A549 (cell line): ENCODE measurements at regions not wholly inside any gene's neighbourhood (a gene's known extent, or its start where the extent isn't known, plus 50 kb on each side); places are given as distances from the start of the nearest gene placed in this dataset.

Source experiments
- ATAC-seq, 2 experiments: fragments of 200-7000 bp in 1 of 2; fragments of >200 bp in 1 of 2; cut with Nextera tagmentation in 1 of 2; cut with Tn5 transposase in 1 of 2; 3 replicates each; pipeline versions ENCODE4 v1.8.0 to v1.9.1; 2018 to 2020; ENCODE audit warnings: mild to moderate bottlenecking in 1 of 2, moderate library complexity in 1 of 2
- CTCF ChIA-PET: fragments of 300-600 bp; sonication (Branson Sonifier 250); formaldehyde crosslinking; extraction: SDS; loops from one replicate; lab custom pipeline; 2021; ENCODE audit warnings: antibody characterized with exemption, inconsistent platforms; lab: Yijun Ruan, JAX
- POLR2A ChIA-PET: fragments of 350-600 bp; formaldehyde crosslinking; extraction: SDS; loops from one replicate; lab custom pipeline; 2021; ENCODE audit warnings: antibody characterized with exemption, inconsistent platforms; lab: Yijun Ruan, JAX
- DNase-seq, 2 experiments: peaks; one replicate each; pipeline versions ENCODE4 v3.0.0 to v3.0.0-alpha.2; 2011 to 2016; ENCODE audit warnings: low read depth in 1 of 2, low spot score in 1 of 2
- FAIRE-seq: peaks from 2 replicates; lab custom pipeline; 2011; peaks lifted over from hg19 to GRCh38; lab: Jason Lieb, UNC
- H3K27ac ChIP-seq, 2 experiments: fragments of >200 bp; sonication (Bioruptor Twin); formaldehyde crosslinking; 3 replicates each; pipeline ENCODE4 v1.5.1; 2016 to 2017
- H3K4me1 ChIP-seq: fragments of >200 bp; sonication (Bioruptor Twin); formaldehyde crosslinking; 3 replicates; pipeline ENCODE4 v1.6.1; 2016
- H3K4me2 ChIP-seq: fragments of >200 bp; sonication (Bioruptor Twin); formaldehyde crosslinking; 3 replicates; pipeline ENCODE4 v1.6.1; 2016
- H3K4me3 ChIP-seq: fragments of >200 bp; sonication (Bioruptor Twin); formaldehyde crosslinking; 3 replicates; pipeline ENCODE4 v1.5.1; 2016
- H3K9me3 ChIP-seq: fragments of >200 bp; sonication (Bioruptor Twin); formaldehyde crosslinking; 3 replicates; pipeline ENCODE4 v1.6.1; 2016
- BHLHE40 ChIP-seq: IDR thresholded peaks from 2 replicates; pipeline ENCODE4 v1.6.1; 2012; ENCODE audit warnings: low read depth, low read length, inconsistent platforms
- CBX2 ChIP-seq: fragments of 200-600 bp; sonication (generic); IDR thresholded peaks from 2 replicates; pipeline ENCODE4 v1.6.1; 2016; ENCODE audit warnings: low read depth, mild to moderate bottlenecking, borderline replicate concordance
- CEBPB ChIP-seq, 2 experiments: fragments of >200 bp in 1 of 2; sonication (Bioruptor Twin) in 1 of 2; formaldehyde crosslinking in 1 of 2; IDR thresholded peaks; 2 replicates each; pipeline ENCODE4 v1.6.1; 2012 to 2016
- FOSB ChIP-seq: fragments of 250-450 bp; sonication (Bioruptor Pico); IDR thresholded peaks from 2 replicates; pipeline ENCODE4 v1.5.0; 2020; ENCODE audit warnings: mild to moderate bottlenecking, moderate library complexity
- GATA3 ChIP-seq: IDR thresholded peaks from 2 replicates; pipeline ENCODE4 v1.6.1; 2012; ENCODE audit warnings: borderline replicate concordance
- HOXA7 ChIP-seq: fragments of 250-450 bp; sonication (Bioruptor Pico); IDR thresholded peaks from 2 replicates; pipeline ENCODE4 v1.5.0; 2020; ENCODE audit warnings: mild to moderate bottlenecking, moderate library complexity
- KDM1A ChIP-seq: fragments of 200-600 bp; sonication (generic); IDR thresholded peaks from 2 replicates; pipeline ENCODE4 v1.6.1; 2016; ENCODE audit warnings: low read depth, mild to moderate bottlenecking
- MAFK ChIP-seq: fragments of 450-650 bp; IDR thresholded peaks from 2 replicates; pipeline ENCODE4 v1.6.1; 2014; ENCODE audit not compliant: partially characterized antibody
- POLR2A ChIP-seq: IDR thresholded peaks from 2 replicates; pipeline ENCODE4 v1.6.1; 2012; ENCODE audit warnings: mild to moderate bottlenecking, low read length
- RARB ChIP-seq: fragments of 250-450 bp; sonication (Bioruptor Pico); IDR thresholded peaks from 2 replicates; pipeline ENCODE4 v1.8.0; 2021; ENCODE audit warnings: mild to moderate bottlenecking, moderate library complexity
- SREBF2 ChIP-seq: fragments of 450-650 bp; IDR thresholded peaks from 2 replicates; pipeline ENCODE4 v1.6.1; 2014; ENCODE audit warnings: mild to moderate bottlenecking, moderate library complexity
- ZFP36 ChIP-seq: fragments of 450-650 bp; IDR thresholded peaks from 2 replicates; pipeline ENCODE4 v1.6.1; 2014; ENCODE audit warnings: borderline replicate concordance; ENCODE audit not compliant: partially characterized antibody
- ZNF302 ChIP-seq: fragments of 250-450 bp; sonication (Bioruptor Pico); IDR thresholded peaks from 2 replicates; pipeline ENCODE4 v1.9.0; 2021; ENCODE audit warnings: inconsistent platforms, mild to moderate bottlenecking, moderate library complexity
- ZSCAN20 ChIP-seq: fragments of 250-450 bp; sonication (Bioruptor Pico); IDR thresholded peaks from 2 replicates; pipeline ENCODE4 v1.8.0; 2022; ENCODE audit warnings: mild to moderate bottlenecking, moderate library complexity
- WGBS: methylation state at CpG from one replicate; pipeline ENCODE4 v1.1.6; 2017; ENCODE audit errors: missing lambda C conversion rate; 5-methylcytosine and 5-hydroxymethylcytosine counted together
- TF ChIP-seq, protein P1 (sequence below): fragments of >200 bp; sonication (Bioruptor Twin); formaldehyde crosslinking; IDR thresholded peaks from 3 replicates; pipeline ENCODE4 v1.6.1; 2016
- TF ChIP-seq, protein P2 (sequence below): fragments of 250-450 bp; sonication (Bioruptor Pico); IDR thresholded peaks from 2 replicates; pipeline ENCODE4 v1.5.0; 2021; ENCODE audit warnings: mild to moderate bottlenecking, moderate library complexity, borderline replicate concordance
- TF ChIP-seq, protein P3 (sequence below): fragments of >200 bp; sonication (Bioruptor Twin); formaldehyde crosslinking; IDR thresholded peaks from 3 replicates; pipeline ENCODE4 v1.5.1; 2016
- TF ChIP-seq, protein P4 (sequence below): IDR thresholded peaks from 2 replicates; pipeline ENCODE4 v1.6.1; 2012
- TF ChIP-seq, protein P5 (sequence below): fragments of >200 bp; sonication (Bioruptor Twin); formaldehyde crosslinking; IDR thresholded peaks from 2 replicates; pipeline ENCODE4 v1.6.1; 2016

DNA sequence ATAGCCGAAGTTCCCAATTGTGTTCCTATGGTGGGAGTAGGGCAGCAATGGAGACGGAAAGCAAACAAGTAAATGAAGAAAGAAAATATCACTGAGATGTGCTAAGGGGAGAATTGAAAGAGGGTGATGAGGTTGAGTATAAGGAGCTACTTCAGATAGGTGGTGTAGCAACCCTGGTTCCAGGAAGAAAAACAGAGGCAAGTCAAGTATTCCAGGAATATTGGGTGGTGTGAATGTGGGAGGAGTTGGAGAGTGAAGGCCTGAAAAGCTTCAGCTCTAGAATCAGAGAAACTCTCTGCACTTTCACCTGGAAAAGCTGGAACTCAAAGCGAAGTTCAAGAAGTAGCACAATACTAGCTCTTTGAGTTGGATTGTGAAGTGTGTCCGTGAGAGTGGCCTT lies 342.1 kb downstream of the TLE4 start:
- Histone ChIP-seq H3K27ac (no peak overlapping the region), H3K9me3 (no peaks in the 10 kb centered on the region), H3K4me1 (no peaks in the 10 kb centered on the region)
- ChIA-PET CTCF (interaction anchor here (0.8 to 1.5 kb wide), 2 partner anchors 10 to 13 kb away, joined by 3 read pairs; no protein-coding TSS in a partner anchor), POLR2A (no interaction called here)
- FAIRE-seq (no peak), ATAC-seq (no peak), DNase-seq (no peak)
- WGBS: 47% methylated on average over 4 of the region's 4 CpGs
- no peak for TF ChIP-seq HOXA7 (CRISPR knock-in tag)
- no peak for TF ChIP-seq RARB (CRISPR knock-in tag)
- TF ChIP-seq ZFP36: no peak
- TF ChIP-seq, protein P1, sequence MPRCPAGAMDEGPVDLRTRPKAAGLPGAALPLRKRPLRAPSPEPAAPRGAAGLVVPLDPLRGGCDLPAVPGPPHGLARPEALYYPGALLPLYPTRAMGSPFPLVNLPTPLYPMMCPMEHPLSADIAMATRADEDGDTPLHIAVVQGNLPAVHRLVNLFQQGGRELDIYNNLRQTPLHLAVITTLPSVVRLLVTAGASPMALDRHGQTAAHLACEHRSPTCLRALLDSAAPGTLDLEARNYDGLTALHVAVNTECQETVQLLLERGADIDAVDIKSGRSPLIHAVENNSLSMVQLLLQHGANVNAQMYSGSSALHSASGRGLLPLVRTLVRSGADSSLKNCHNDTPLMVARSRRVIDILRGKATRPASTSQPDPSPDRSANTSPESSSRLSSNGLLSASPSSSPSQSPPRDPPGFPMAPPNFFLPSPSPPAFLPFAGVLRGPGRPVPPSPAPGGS: no peak
- TF ChIP-seq, protein P2, sequence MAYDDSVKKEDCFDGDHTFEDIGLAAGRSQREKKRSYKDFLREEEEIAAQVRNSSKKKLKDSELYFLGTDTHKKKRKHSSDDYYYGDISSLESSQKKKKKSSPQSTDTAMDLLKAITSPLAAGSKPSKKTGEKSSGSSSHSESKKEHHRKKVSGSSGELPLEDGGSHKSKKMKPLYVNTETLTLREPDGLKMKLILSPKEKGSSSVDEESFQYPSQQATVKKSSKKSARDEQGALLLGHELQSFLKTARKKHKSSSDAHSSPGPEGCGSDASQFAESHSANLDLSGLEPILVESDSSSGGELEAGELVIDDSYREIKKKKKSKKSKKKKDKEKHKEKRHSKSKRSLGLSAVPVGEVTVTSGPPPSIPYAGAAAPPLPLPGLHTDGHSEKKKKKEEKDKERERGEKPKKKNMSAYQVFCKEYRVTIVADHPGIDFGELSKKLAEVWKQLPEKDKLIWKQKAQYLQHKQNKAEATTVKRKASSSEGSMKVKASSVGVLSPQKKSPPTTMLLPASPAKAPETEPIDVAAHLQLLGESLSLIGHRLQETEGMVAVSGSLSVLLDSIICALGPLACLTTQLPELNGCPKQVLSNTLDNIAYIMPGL (CRISPR knock-in tag): no peak
- TF ChIP-seq ZSCAN20 (CRISPR knock-in tag): no peak
- no peak for TF ChIP-seq KDM1A
- no peak for TF ChIP-seq FOSB (CRISPR knock-in tag)
- TF ChIP-seq SREBF2: no peak
- no peak for TF ChIP-seq BHLHE40
- TF ChIP-seq MAFK: no peak
- TF ChIP-seq CBX2: no peak
- TF ChIP-seq POLR2A: no peak
- TF ChIP-seq CEBPB (IDR thresholded peaks at IDR 0.05): no peak
- TF ChIP-seq, protein P3, sequence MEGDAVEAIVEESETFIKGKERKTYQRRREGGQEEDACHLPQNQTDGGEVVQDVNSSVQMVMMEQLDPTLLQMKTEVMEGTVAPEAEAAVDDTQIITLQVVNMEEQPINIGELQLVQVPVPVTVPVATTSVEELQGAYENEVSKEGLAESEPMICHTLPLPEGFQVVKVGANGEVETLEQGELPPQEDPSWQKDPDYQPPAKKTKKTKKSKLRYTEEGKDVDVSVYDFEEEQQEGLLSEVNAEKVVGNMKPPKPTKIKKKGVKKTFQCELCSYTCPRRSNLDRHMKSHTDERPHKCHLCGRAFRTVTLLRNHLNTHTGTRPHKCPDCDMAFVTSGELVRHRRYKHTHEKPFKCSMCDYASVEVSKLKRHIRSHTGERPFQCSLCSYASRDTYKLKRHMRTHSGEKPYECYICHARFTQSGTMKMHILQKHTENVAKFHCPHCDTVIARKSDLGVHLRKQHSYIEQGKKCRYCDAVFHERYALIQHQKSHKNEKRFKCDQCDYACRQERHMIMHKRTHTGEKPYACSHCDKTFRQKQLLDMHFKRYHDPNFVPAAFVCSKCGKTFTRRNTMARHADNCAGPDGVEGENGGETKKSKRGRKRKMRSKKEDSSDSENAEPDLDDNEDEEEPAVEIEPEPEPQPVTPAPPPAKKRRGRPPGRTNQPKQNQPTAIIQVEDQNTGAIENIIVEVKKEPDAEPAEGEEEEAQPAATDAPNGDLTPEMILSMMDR: no peak
- TF ChIP-seq, protein P4, sequence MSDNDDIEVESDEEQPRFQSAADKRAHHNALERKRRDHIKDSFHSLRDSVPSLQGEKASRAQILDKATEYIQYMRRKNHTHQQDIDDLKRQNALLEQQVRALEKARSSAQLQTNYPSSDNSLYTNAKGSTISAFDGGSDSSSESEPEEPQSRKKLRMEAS: no peak
- TF ChIP-seq, all 56 proteins: peak for 0
- Histone ChIP-seq H3K4me2 (no peak overlapping the region), H3K4me3 (no peak overlapping the region)

DNA sequence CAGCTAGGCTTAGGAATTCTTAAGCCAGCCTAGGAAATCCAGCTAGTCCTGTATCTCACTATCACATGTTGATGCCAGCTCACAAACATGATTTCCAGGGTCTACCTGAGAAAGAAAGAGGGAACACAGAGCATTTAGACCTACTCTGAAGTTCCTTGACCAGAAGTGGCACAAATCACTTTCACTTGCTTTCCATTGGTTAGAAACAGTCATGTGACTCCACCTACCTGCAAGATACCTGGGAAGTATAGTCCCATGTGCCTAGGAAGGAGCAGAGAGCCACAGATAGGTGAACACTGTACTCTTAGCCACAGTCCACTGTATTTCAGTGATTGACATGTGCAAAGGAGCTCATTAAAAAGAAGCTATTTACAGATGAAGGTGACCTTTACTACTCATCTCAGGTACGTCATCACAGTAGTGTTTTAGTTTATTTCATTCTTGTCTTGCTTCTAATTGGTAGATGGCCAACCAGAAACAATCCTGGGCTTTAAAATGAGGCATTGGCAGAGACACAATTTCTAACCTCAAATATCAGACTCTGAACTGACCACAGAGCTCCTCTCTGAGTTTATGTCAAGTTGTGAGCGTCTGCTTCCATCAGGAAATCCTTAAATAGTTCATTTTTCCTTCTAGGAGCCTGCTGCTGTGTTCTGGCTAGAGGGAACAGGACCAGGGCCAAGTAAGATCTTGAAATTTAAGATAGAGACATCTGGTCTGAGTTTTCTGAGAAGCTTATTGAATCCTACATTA lies 340.7 kb downstream of the TLE4 start:
- Histone ChIP-seq H3K4me1 (no peaks in the 10 kb centered on the region), H3K4me3 (no peak overlapping the region), H3K4me2 (no peak overlapping the region), H3K9me3 (no peaks in the 10 kb centered on the region), H3K27ac (no peak overlapping the region)
- FAIRE-seq: no peak
- ChIA-PET CTCF (interaction anchor here (1.5 kb wide), 1 partner anchor 11 kb away, joined by 3 read pairs; no protein-coding TSS in a partner anchor), POLR2A (no interaction called here)
- DNase-seq: no peak
- WGBS: 11% methylated on average over 2 of the region's 2 CpGs
- ATAC-seq: no peak
- TF ChIP-seq, protein P5, sequence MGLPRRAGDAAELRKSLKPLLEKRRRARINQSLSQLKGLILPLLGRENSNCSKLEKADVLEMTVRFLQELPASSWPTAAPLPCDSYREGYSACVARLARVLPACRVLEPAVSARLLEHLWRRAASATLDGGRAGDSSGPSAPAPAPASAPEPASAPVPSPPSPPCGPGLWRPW: no peak
- no peak for TF ChIP-seq ZNF302 (CRISPR knock-in tag)

DNA sequence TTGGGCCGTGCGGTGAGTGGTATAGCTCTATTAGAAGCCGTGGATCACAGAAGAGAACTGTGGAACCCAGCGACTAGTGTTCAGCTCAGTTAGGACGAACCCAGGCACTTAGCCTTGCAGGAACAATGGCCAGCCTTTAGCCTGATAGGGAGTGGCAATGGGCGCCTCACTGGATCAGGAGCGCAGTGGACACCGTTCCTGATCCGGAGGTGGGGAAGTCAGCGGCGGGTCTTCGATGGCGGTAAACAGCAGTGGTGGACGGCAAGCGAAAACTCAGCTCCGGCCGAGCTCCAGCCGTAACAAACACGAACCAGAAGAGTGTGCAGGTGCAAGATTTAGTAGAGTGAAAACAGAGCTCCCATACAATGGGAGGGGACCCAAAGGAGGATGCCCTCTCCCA lies 340.0 kb downstream of the TLE4 start:
- ATAC-seq: no peak
- ChIA-PET POLR2A (no interaction called here), CTCF (interaction anchor here (0.6 to 1.2 kb wide), 3 partner anchors 10 to 1388 kb away, joined by 3 read pairs; no protein-coding TSS in a partner anchor)
- Histone ChIP-seq H3K27ac (no peak overlapping the region), H3K4me1 (no peaks in the 10 kb centered on the region), H3K9me3 (no peaks in the 10 kb centered on the region), H3K4me2 (no peak overlapping the region), H3K4me3 (no peak overlapping the region)
- TF ChIP-seq ZFP36 (no peak), GATA3 (no peak)
- no peak for FAIRE-seq
- no peak for DNase-seq
- WGBS: 76% methylated on average over 19 of the region's 19 CpGs
